HCT116 (cell line): ENCODE measurements at regions not wholly inside any gene's neighbourhood (a gene's known extent, or its start where the extent isn't known, plus 50 kb on each side); places are given as distances from the start of the nearest gene placed in this dataset.

Experiments used
- ATAC-seq: fragments of 200-7000 bp; cut with Tn5 transposase; 2 replicates; pipeline ENCODE4 v1.9.1; 2020; ENCODE audit warnings: mild to moderate bottlenecking, moderate library complexity
- BruUV-seq: library from RNA; stranded (reverse); fragments of 400-500 nt; replicated peaks from 2 replicates; lab custom pipeline; 2021; lab: Mats Ljungman, UMichigan
- CTCF ChIA-PET: fragments of 300-600 bp; sonication (Branson Sonifier 250); formaldehyde crosslinking; loops from one replicate; lab custom pipeline; 2021; ENCODE audit warnings: antibody characterized with exemption; lab: Charles Lee
- POLR2A ChIA-PET: fragments of 300-600, 350-600 bp; sonication (Branson Sonifier 250); formaldehyde crosslinking; loops from one replicate; lab custom pipeline; 2021; ENCODE audit warnings: antibody characterized with exemption; lab: Charles Lee
- RAD21 ChIA-PET, 2 experiments: fragments of 300-600 bp; sonication (Branson Sonifier 250); formaldehyde crosslinking; loops; one replicate each; lab custom pipeline; 2023; ENCODE audit warnings: low total read pairs in 2 of 2; ENCODE audit not compliant: uncharacterized antibody in 2 of 2, unreplicated experiment in 2 of 2, low non-redundant PET in 1 of 2; lab: Charles Lee
- DNase-seq: peaks from one replicate; pipeline ENCODE4 v3.0.0-alpha.2; 2010; ENCODE audit warnings: low read depth, low spot score
- H2AFZ ChIP-seq: fragments of 200-600 bp; shearing (Covaris generic), sonication (generic); 2 replicates; pipeline ENCODE4 v1.6.1; 2017; ENCODE audit warnings: low read depth, mixed run types, mixed read lengths, antibody characterized with exemption, low read length; ENCODE audit not compliant: poor library complexity, severe bottlenecking
- H3K27ac ChIP-seq: 2 replicates; pipeline ENCODE4 v1.5.1; 2012; ENCODE audit warnings: low read depth, low read length
- H3K27me3 ChIP-seq: fragments of 200-600 bp; sonication (generic); 2 replicates; pipeline ENCODE4 v1.6.1; 2016; ENCODE audit warnings: mixed run types, low read length, mixed read lengths; ENCODE audit not compliant: insufficient read depth
- H3K36me3 ChIP-seq, 2 experiments: fragments of 200-500 bp in 1 of 2; fragments of 200-600 bp in 1 of 2; sonication (Bioruptor generic) in 1 of 2; sonication (generic) in 1 of 2; 2 replicates each; pipeline versions ENCODE4 v1.5.1 to v1.6.1; 2014 to 2016; ENCODE audit warnings: low read length in 2 of 2, inconsistent platforms in 1 of 2, mixed read lengths in 1 of 2, mixed run types in 1 of 2; ENCODE audit not compliant: insufficient read depth in 2 of 2, control insufficient read depth in 1 of 2
- H3K4me1 ChIP-seq, 2 experiments: fragments of 200-600 bp in 1 of 2; sonication (generic) in 1 of 2; 2 replicates each; pipeline versions ENCODE4 v1.5.1 to v1.6.1; 2012 to 2017; ENCODE audit warnings: low read length in 2 of 2, inconsistent platforms in 1 of 2, mild to moderate bottlenecking in 1 of 2, mixed read lengths in 1 of 2, mixed run types in 1 of 2, moderate library complexity in 1 of 2; ENCODE audit not compliant: insufficient read depth in 2 of 2, control insufficient read depth in 1 of 2
- H3K4me2 ChIP-seq: fragments of 200-600 bp; sonication (generic); 2 replicates; pipeline ENCODE4 v1.6.1; 2017; ENCODE audit warnings: mixed run types, low read length, mixed read lengths
- H3K4me3 ChIP-seq, 2 experiments: fragments of 200-600 bp in 1 of 2; sonication (generic) in 1 of 2; replicated peaks in 1 of 2; 2 replicates each; pipeline ENCODE4 v1.5.1; 2011 to 2016; ENCODE audit warnings: low read length in 2 of 2, control low read depth in 1 of 2, low read depth in 1 of 2, mild to moderate bottlenecking in 1 of 2, mixed read lengths in 1 of 2, mixed run types in 1 of 2
- H3K79me2 ChIP-seq: fragments of 200-600 bp; sonication (generic); 2 replicates; pipeline ENCODE4 v1.6.1; 2017; ENCODE audit warnings: mild to moderate bottlenecking, mixed run types, low read length, moderate library complexity, mixed read lengths; ENCODE audit not compliant: insufficient read depth
- H3K9ac ChIP-seq: fragments of 200-600 bp; sonication (generic); 2 replicates; pipeline ENCODE4 v1.6.1; 2016; ENCODE audit warnings: low read length, mixed read lengths
- H3K9me2 ChIP-seq: fragments of 200-600 bp; sonication (generic), shearing (Covaris generic); 2 replicates; pipeline ENCODE4 v1.6.1; 2017; ENCODE audit warnings: mixed run types, mild to moderate bottlenecking, moderate library complexity; ENCODE audit not compliant: insufficient read depth
- H3K9me3 ChIP-seq, 2 experiments: fragments of 200-500 bp in 1 of 2; fragments of 200-600 bp in 1 of 2; sonication (Bioruptor generic) in 1 of 2; sonication (generic) in 1 of 2; 2 replicates each; pipeline ENCODE4 v1.6.1; 2014 to 2017; ENCODE audit warnings: low read length in 2 of 2, mixed read lengths in 2 of 2, inconsistent platforms in 1 of 2, low read depth in 1 of 2, mild to moderate bottlenecking in 1 of 2, mixed run types in 1 of 2, moderate library complexity in 1 of 2; ENCODE audit not compliant: control insufficient read depth in 1 of 2, insufficient read depth in 1 of 2
- H4K20me1 ChIP-seq: fragments of 200-600 bp; sonication (generic), shearing (Covaris generic); 2 replicates; pipeline ENCODE4 v1.6.1; 2017; ENCODE audit warnings: mixed run types, mild to moderate bottlenecking, moderate library complexity; ENCODE audit not compliant: insufficient read depth
- EGR1 ChIP-seq: IDR thresholded peaks from 2 replicates; pipeline ENCODE4 v1.6.1; 2012; ENCODE audit warnings: low read depth
- ELF1 ChIP-seq: IDR thresholded peaks from 2 replicates; pipeline ENCODE4 v1.6.1; 2012; ENCODE audit warnings: low read depth, borderline replicate concordance
- EZH2 ChIP-seq: fragments of 200-600 bp; sonication (generic); IDR thresholded peaks from 2 replicates; pipeline ENCODE4 v1.6.1; 2017; ENCODE audit warnings: antibody characterized with exemption, mixed run types
- JUND ChIP-seq: IDR thresholded peaks from 2 replicates; pipeline ENCODE4 v1.6.1; 2012
- SIN3A ChIP-seq: IDR thresholded peaks from 2 replicates; pipeline ENCODE4 v1.6.1; 2012; ENCODE audit warnings: low read depth
- SRF ChIP-seq: IDR thresholded peaks from 2 replicates; pipeline ENCODE4 v1.6.1; 2012; ENCODE audit warnings: low read depth
- TCF7L2 ChIP-seq: IDR thresholded peaks from 2 replicates; pipeline ENCODE4 v1.7.0; 2011; ENCODE audit warnings: borderline replicate concordance, inconsistent platforms; ENCODE audit not compliant: insufficient read depth, insufficient read length; ENCODE audit errors: extremely low read depth
- YY1 ChIP-seq: IDR thresholded peaks from 2 replicates; pipeline ENCODE4 v1.6.1; 2011; ENCODE audit warnings: low read length, low read depth, moderate library complexity, mild to moderate bottlenecking; ENCODE audit not compliant: insufficient replicate concordance; ENCODE audit errors: extremely low read depth
- ZFX ChIP-seq: fragments of 450-650 bp; IDR thresholded peaks from 2 replicates; pipeline ENCODE4 v1.6.1; 2017
- intact Hi-C: fragments of 100-400 bp; cut with micrococcal nuclease; formaldehyde crosslinking; loops from 2 replicates; pipeline ENCODE4 v1.10.0; 2022
- TF ChIP-seq, protein P1 (sequence below): IDR thresholded peaks from 2 replicates; pipeline ENCODE4 v1.6.1; 2012
- TF ChIP-seq, protein P2 (sequence below): IDR thresholded peaks from 2 replicates; pipeline ENCODE4 v1.6.1; 2011; ENCODE audit warnings: mild to moderate bottlenecking, low read length, moderate library complexity; ENCODE audit not compliant: insufficient replicate concordance; ENCODE audit errors: extremely low read depth
- TF ChIP-seq, protein P3 (sequence below): IDR thresholded peaks from 2 replicates; pipeline ENCODE4 v1.6.1; 2012
- TF ChIP-seq, protein P4 (sequence below), 3 experiments: fragments of 200-600 bp in 1 of 3; sonication (generic) in 1 of 3; IDR thresholded peaks in 2 of 3; conservative IDR thresholded peaks in 1 of 3; 2 replicates each; pipeline ENCODE4 v1.5.1; 2012 to 2017; ENCODE audit warnings: low read depth in 2 of 3, low read length in 2 of 3, antibody characterized with exemption in 1 of 3, borderline replicate concordance in 1 of 3, control low read depth in 1 of 3, mild to moderate bottlenecking in 1 of 3, mixed read lengths in 1 of 3, mixed run types in 1 of 3, moderate library complexity in 1 of 3; ENCODE audit not compliant: insufficient read depth in 1 of 3

DNA sequence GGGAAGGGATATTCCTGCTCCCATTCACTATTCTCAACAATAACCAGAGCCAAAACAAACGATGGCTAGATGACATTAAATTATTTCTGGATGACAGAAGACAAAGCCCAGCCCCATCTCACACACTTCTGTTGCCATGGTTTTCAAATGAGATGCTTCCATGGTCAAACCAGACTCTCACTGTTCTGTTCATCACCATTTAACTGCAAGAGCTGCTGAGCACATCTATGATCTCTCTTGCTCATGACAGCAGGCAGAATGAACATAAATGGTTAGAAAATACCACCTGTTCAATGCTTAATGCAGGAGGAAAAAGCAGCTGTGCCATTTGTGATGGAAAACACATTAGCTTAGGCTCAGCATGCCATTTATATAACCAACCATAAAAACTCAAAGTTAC is 758.6 kb upstream of the ZWINT start:
- Histone ChIP-seq H3K27me3 (no peaks in the 10 kb centered on the region), H3K4me3 (no peak overlapping the region), H3K9me3 (peaks cover 5 to 19% of the 10 kb centered on the region in 2 experiments; a peak in 2 of 4 replicates), H3K9me2 (no peaks in the 10 kb centered on the region), H4K20me1 (no peaks in the 10 kb centered on the region), H3K4me1 (no peaks in the 10 kb centered on the region), H2AFZ (no peak overlapping the region), H3K9ac (no peak overlapping the region), H3K4me2 (no peak overlapping the region), H3K27ac (no peak overlapping the region), H3K79me2 (no peaks in the 10 kb centered on the region), H3K36me3 (no peaks in the 10 kb centered on the region)
- RAD21 ChIA-PET = no interaction called here
- no peak for TF ChIP-seq SRF
- TF ChIP-seq, protein P1, sequence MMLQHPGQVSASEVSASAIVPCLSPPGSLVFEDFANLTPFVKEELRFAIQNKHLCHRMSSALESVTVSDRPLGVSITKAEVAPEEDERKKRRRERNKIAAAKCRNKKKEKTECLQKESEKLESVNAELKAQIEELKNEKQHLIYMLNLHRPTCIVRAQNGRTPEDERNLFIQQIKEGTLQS = no peak
- TF ChIP-seq EGR1 = no peak
- TF ChIP-seq YY1 = no peak
- no peak for TF ChIP-seq ELF1
- no peak for TF ChIP-seq TCF7L2
- TF ChIP-seq EZH2 = no peak
- no peak for TF ChIP-seq ZFX
- TF ChIP-seq SIN3A = no peak
- TF ChIP-seq JUND = no peak
- TF ChIP-seq, protein P2, sequence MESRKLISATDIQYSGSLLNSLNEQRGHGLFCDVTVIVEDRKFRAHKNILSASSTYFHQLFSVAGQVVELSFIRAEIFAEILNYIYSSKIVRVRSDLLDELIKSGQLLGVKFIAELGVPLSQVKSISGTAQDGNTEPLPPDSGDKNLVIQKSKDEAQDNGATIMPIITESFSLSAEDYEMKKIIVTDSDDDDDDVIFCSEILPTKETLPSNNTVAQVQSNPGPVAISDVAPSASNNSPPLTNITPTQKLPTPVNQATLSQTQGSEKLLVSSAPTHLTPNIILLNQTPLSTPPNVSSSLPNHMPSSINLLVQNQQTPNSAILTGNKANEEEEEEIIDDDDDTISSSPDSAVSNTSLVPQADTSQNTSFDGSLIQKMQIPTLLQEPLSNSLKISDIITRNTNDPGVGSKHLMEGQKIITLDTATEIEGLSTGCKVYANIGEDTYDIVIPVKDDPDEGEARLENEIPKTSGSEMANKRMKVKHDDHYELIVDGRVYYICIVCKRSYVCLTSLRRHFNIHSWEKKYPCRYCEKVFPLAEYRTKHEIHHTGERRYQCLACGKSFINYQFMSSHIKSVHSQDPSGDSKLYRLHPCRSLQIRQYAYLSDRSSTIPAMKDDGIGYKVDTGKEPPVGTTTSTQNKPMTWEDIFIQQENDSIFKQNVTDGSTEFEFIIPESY = no peak
- TF ChIP-seq, protein P3, sequence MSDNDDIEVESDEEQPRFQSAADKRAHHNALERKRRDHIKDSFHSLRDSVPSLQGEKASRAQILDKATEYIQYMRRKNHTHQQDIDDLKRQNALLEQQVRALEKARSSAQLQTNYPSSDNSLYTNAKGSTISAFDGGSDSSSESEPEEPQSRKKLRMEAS = no peak
- TF ChIP-seq, protein P4, sequence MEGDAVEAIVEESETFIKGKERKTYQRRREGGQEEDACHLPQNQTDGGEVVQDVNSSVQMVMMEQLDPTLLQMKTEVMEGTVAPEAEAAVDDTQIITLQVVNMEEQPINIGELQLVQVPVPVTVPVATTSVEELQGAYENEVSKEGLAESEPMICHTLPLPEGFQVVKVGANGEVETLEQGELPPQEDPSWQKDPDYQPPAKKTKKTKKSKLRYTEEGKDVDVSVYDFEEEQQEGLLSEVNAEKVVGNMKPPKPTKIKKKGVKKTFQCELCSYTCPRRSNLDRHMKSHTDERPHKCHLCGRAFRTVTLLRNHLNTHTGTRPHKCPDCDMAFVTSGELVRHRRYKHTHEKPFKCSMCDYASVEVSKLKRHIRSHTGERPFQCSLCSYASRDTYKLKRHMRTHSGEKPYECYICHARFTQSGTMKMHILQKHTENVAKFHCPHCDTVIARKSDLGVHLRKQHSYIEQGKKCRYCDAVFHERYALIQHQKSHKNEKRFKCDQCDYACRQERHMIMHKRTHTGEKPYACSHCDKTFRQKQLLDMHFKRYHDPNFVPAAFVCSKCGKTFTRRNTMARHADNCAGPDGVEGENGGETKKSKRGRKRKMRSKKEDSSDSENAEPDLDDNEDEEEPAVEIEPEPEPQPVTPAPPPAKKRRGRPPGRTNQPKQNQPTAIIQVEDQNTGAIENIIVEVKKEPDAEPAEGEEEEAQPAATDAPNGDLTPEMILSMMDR (IDR thresholded peaks at IDR 0.05 in 2 of 3, conservative IDR thresholded peaks at IDR 0.05 in 1 of 3; ENCODE audit: borderline replicate concordance in 1 of 3, insufficient read depth in 1 of 3, low read depth in 2 of 3, low read length in 2 of 3) = no peak
- ATAC-seq = no peak
- no peak for DNase-seq
- intact Hi-C loops = no loop called here
- POLR2A ChIA-PET = no interaction called here
- BruUV-seq = no TSS peak
- CTCF ChIA-PET = no interaction called here
